H1 (cell line): ENCODE measurements at regions not wholly inside any gene's neighbourhood (a gene's known extent, or its start where the extent isn't known, plus 50 kb on each side); places are given as distances from the start of the nearest gene placed in this dataset.

Source experiments
- CTCF ChIA-PET: fragments of 300-600 bp; sonication (Branson Sonifier 250); formaldehyde crosslinking; loops from one replicate; lab custom pipeline; 2021; ENCODE audit not compliant: partially characterized antibody; lab: Charles Lee
- POLR2A ChIA-PET: fragments of 300-600 bp; sonication (Branson Sonifier 250); formaldehyde crosslinking; loops from one replicate; lab custom pipeline; 2021; ENCODE audit warnings: inconsistent platforms; ENCODE audit not compliant: partially characterized antibody; lab: Charles Lee
- DNase-seq, 2 experiments: peaks; one replicate each; pipeline versions ENCODE4 v3.0.0 to v3.0.0-alpha.2; 2010 to 2022; ENCODE audit warnings: low spot score in 2 of 2, low read depth in 1 of 2, mixed read lengths in 1 of 2
- FAIRE-seq: peaks from 2 replicates; lab custom pipeline; 2011; peaks lifted over from hg19 to GRCh38; lab: Jason Lieb, UNC
- H2AFZ ChIP-seq: 2 replicates; pipeline ENCODE4 v1.8.1; 2012; ENCODE audit warnings: low read length, inconsistent platforms
- H2AK5ac ChIP-seq: 2 replicates; pipeline ENCODE4 v1.6.1; 2013; ENCODE audit warnings: low read depth, low read length
- H2BK120ac ChIP-seq: replicated peaks from 2 replicates; pipeline ENCODE3; 2013; ENCODE audit warnings: low read depth, low read length, inconsistent platforms
- H2BK12ac ChIP-seq: 2 replicates; pipeline ENCODE4 v1.6.1; 2013; ENCODE audit warnings: low read depth, low read length
- H2BK15ac ChIP-seq: 2 replicates; pipeline ENCODE4 v1.6.1; 2013; ENCODE audit warnings: low read length
- H2BK20ac ChIP-seq: 2 replicates; pipeline ENCODE4 v1.6.1; 2013; ENCODE audit warnings: low read length
- H2BK5ac ChIP-seq: 2 replicates; pipeline ENCODE4 v1.6.1; 2013; ENCODE audit warnings: low read depth, low read length
- H3K14ac ChIP-seq: 2 replicates; pipeline ENCODE4 v1.6.1; 2013; ENCODE audit warnings: inconsistent platforms; ENCODE audit not compliant: insufficient read length
- H3K18ac ChIP-seq: 2 replicates; pipeline ENCODE4 v1.6.1; 2013; ENCODE audit warnings: low read length; ENCODE audit errors: extremely low read depth
- H3K23ac ChIP-seq: 2 replicates; pipeline ENCODE4 v1.6.1; 2013; ENCODE audit warnings: inconsistent platforms; ENCODE audit not compliant: insufficient read length
- H3K23me2 ChIP-seq: 2 replicates; pipeline ENCODE4 v1.6.1; 2013; ENCODE audit warnings: low read depth, low read length
- H3K27ac ChIP-seq: 2 replicates; pipeline ENCODE4 v1.6.1; 2011; ENCODE audit warnings: low read depth, low read length, inconsistent platforms
- H3K27me3 ChIP-seq, 4 experiments: replicated peaks in 1 of 4; 1 replicate in 1 of 4; 2 replicates in 3 of 4; pipeline versions ENCODE4 v1.6.1 to v1.8.1; 2011 to 2013; ENCODE audit warnings: low read length in 3 of 4, mild to moderate bottlenecking in 3 of 4, inconsistent platforms in 2 of 4, mixed read lengths in 2 of 4, moderate library complexity in 1 of 4; ENCODE audit not compliant: control insufficient read depth in 3 of 4, insufficient read depth in 3 of 4; ENCODE audit errors: extremely low read depth in 1 of 4
- H3K36me3 ChIP-seq, 4 experiments: 2 replicates each; pipeline versions ENCODE4 v1.6.1 to v1.8.1; 2011 to 2013; ENCODE audit warnings: mild to moderate bottlenecking in 4 of 4, low read length in 3 of 4, moderate library complexity in 2 of 4, control low read depth in 1 of 4, inconsistent platforms in 1 of 4; ENCODE audit not compliant: insufficient read depth in 4 of 4, control insufficient read depth in 2 of 4
- H3K4ac ChIP-seq: replicated peaks from 2 replicates; pipeline ENCODE3; 2013; ENCODE audit warnings: low read length, low read depth, mixed read lengths, inconsistent platforms; ENCODE audit not compliant: insufficient read length
- H3K4me1 ChIP-seq, 4 experiments: replicated peaks in 1 of 4; 1 replicate in 1 of 4; 2 replicates in 3 of 4; pipeline versions ENCODE4 v1.6.1 to v1.8.1; 2011 to 2013; ENCODE audit warnings: low read length in 3 of 4, inconsistent platforms in 2 of 4, mixed read lengths in 1 of 4; ENCODE audit not compliant: insufficient read depth in 4 of 4, control insufficient read depth in 3 of 4
- H3K4me2 ChIP-seq, 2 experiments: 2 replicates each; pipeline versions ENCODE4 v1.6.1 to v1.8.1; 2011 to 2013; ENCODE audit warnings: low read depth in 2 of 2, low read length in 2 of 2, control low read depth in 1 of 2, inconsistent platforms in 1 of 2, mild to moderate bottlenecking in 1 of 2; ENCODE audit not compliant: insufficient read depth in 1 of 2
- H3K4me3 ChIP-seq, 4 experiments: fragments of 200-600, 300-600 bp in 1 of 4; sonication (generic), shearing (Covaris generic), sonication (Bioruptor Twin) in 1 of 4; 2 replicates each; pipeline versions ENCODE4 v1.5.1 to v1.8.1; 2011 to 2016; ENCODE audit warnings: low read length in 4 of 4, low read depth in 3 of 4, control low read depth in 2 of 4, inconsistent platforms in 2 of 4, mild to moderate bottlenecking in 2 of 4, mixed read lengths in 1 of 4, moderate library complexity in 1 of 4; ENCODE audit not compliant: insufficient read depth in 2 of 4; ENCODE audit errors: extremely low read depth in 1 of 4
- H3K56ac ChIP-seq: replicated peaks from 2 replicates; pipeline ENCODE3; 2013; ENCODE audit warnings: low read depth, mild to moderate bottlenecking, mixed read lengths, low read length, inconsistent platforms; ENCODE audit not compliant: insufficient read length
- H3K79me1 ChIP-seq: 2 replicates; pipeline ENCODE4 v1.6.1; 2013; ENCODE audit warnings: low read depth, low read length, control low read depth
- H3K79me2 ChIP-seq, 2 experiments: 2 replicates each; pipeline versions ENCODE4 v1.6.1 to v1.8.1; 2012 to 2013; ENCODE audit warnings: low read length in 2 of 2, mild to moderate bottlenecking in 2 of 2, inconsistent platforms in 1 of 2; ENCODE audit not compliant: insufficient read depth in 2 of 2, control insufficient read depth in 1 of 2
- H3K9ac ChIP-seq, 4 experiments: replicated peaks in 1 of 4; 1 replicate in 1 of 4; 2 replicates in 3 of 4; pipeline versions ENCODE4 v1.6.1 to v1.8.1; 2011 to 2013; ENCODE audit warnings: low read depth in 3 of 4, low read length in 3 of 4, control low read depth in 2 of 4, mild to moderate bottlenecking in 2 of 4, moderate library complexity in 2 of 4, inconsistent platforms in 1 of 4; ENCODE audit errors: extremely low read depth in 1 of 4
- H3K9me3 ChIP-seq, 2 experiments: 2 replicates each; pipeline versions ENCODE4 v1.6.1 to v1.8.1; 2012 to 2013; ENCODE audit warnings: mild to moderate bottlenecking in 2 of 2, moderate library complexity in 2 of 2, control low read depth in 1 of 2, inconsistent platforms in 1 of 2, low read depth in 1 of 2, low read length in 1 of 2, mixed read lengths in 1 of 2; ENCODE audit not compliant: insufficient read depth in 2 of 2
- H4K20me1 ChIP-seq, 2 experiments: replicated peaks in 1 of 2; 2 replicates each; pipeline versions ENCODE3 to v1.8.1; 2011 to 2013; ENCODE audit warnings: inconsistent platforms in 2 of 2, low read length in 2 of 2, mild to moderate bottlenecking in 1 of 2; ENCODE audit not compliant: insufficient read depth in 2 of 2, control insufficient read depth in 1 of 2
- H4K5ac ChIP-seq: 2 replicates; pipeline ENCODE4 v1.6.1; 2013; ENCODE audit warnings: low read length, low read depth, mixed read lengths, inconsistent platforms; ENCODE audit not compliant: insufficient read length
- H4K8ac ChIP-seq: 2 replicates; pipeline ENCODE4 v1.8.0; 2013; ENCODE audit warnings: mild to moderate bottlenecking, moderate library complexity, low read length, inconsistent platforms; ENCODE audit not compliant: insufficient read depth; ENCODE audit errors: extremely low read depth
- H4K91ac ChIP-seq: replicated peaks from 2 replicates; pipeline ENCODE3; 2013; ENCODE audit warnings: low read length, mixed read lengths, inconsistent platforms; ENCODE audit not compliant: insufficient read length
- EZH2 ChIP-seq: fragments of 200-600 bp; sonication (generic); IDR thresholded peaks from 2 replicates; pipeline ENCODE4 v1.7.1; 2012; ENCODE audit warnings: low read depth, mild to moderate bottlenecking, moderate library complexity, low read length, inconsistent platforms; ENCODE audit not compliant: severe bottlenecking
- TF ChIP-seq, protein P1 (sequence below): IDR thresholded peaks from 2 replicates; pipeline ENCODE4 v1.6.1; 2011; ENCODE audit warnings: low read length, improper control_type of control experiment
- TF ChIP-seq, protein P2 (sequence below): IDR thresholded peaks from 2 replicates; pipeline ENCODE4 v1.6.1; 2011; ENCODE audit warnings: low read depth, mild to moderate bottlenecking, low read length; ENCODE audit not compliant: insufficient read depth
- TF ChIP-seq, protein P3 (sequence below): IDR thresholded peaks from 2 replicates; pipeline ENCODE4 v1.6.1; 2012; ENCODE audit warnings: low read length, inconsistent platforms
- TF ChIP-seq, protein P4 (sequence below): IDR thresholded peaks from 2 replicates; pipeline ENCODE4 v1.6.1; 2012; ENCODE audit warnings: inconsistent platforms

DNA sequence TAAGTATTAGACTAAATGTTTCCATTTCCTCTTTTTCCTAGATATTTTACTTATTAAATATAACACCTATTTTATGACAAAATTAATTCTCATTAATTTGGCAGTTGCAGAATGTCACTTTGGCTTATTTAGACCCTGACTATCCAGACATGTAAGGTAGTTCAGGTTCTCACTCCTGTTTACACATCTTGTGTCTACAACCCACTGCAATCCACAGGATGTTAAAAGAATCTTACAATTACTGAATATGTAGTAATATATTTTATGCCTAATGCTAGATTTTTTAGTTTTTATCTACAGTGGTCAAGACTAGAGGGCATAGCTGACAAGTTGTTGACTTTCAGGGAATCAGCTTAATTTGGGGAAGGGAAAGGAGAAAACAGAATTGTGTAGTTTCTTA is 346.7 kb downstream of the USP25 start:
- Histone ChIP-seq H2BK120ac (no peak overlapping the region), H2AK5ac (no peak overlapping the region), H3K4ac (no peak overlapping the region), H3K14ac (no peak overlapping the region), H3K27me3 (no peaks in the 10 kb centered on the region), H3K79me2 (no peaks in the 10 kb centered on the region), H3K4me1 (no peaks in the 10 kb centered on the region), H4K20me1 (no peaks in the 10 kb centered on the region), H3K23ac (no peak overlapping the region), H3K9me3 (no peaks in the 10 kb centered on the region), H2AFZ (no peak overlapping the region), H4K91ac (no peak overlapping the region), H2BK20ac (no peak overlapping the region), H3K27ac (no peak overlapping the region), H3K56ac (no peak overlapping the region), H3K36me3 (no peaks in the 10 kb centered on the region), H4K5ac (no peak overlapping the region), H3K9ac (no peak overlapping the region), H2BK15ac (no peak overlapping the region), H3K18ac (no peak overlapping the region), H4K8ac (no peak overlapping the region), H3K4me2 (no peak overlapping the region), H3K23me2 (no peaks in the 10 kb centered on the region), H3K79me1 (no peaks in the 10 kb centered on the region), H3K4me3 (no peak overlapping the region), H2BK12ac (no peak overlapping the region), H2BK5ac (no peak overlapping the region)
- DNase-seq (no peak), FAIRE-seq (no peak)
- CTCF ChIA-PET: no interaction called here
- POLR2A ChIA-PET: no interaction called here
- TF ChIP-seq, protein P1, sequence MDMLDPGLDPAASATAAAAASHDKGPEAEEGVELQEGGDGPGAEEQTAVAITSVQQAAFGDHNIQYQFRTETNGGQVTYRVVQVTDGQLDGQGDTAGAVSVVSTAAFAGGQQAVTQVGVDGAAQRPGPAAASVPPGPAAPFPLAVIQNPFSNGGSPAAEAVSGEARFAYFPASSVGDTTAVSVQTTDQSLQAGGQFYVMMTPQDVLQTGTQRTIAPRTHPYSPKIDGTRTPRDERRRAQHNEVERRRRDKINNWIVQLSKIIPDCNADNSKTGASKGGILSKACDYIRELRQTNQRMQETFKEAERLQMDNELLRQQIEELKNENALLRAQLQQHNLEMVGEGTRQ: no peak
- no peak for TF ChIP-seq EZH2
- TF ChIP-seq, protein P2, sequence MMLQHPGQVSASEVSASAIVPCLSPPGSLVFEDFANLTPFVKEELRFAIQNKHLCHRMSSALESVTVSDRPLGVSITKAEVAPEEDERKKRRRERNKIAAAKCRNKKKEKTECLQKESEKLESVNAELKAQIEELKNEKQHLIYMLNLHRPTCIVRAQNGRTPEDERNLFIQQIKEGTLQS: no peak
- TF ChIP-seq, protein P3, sequence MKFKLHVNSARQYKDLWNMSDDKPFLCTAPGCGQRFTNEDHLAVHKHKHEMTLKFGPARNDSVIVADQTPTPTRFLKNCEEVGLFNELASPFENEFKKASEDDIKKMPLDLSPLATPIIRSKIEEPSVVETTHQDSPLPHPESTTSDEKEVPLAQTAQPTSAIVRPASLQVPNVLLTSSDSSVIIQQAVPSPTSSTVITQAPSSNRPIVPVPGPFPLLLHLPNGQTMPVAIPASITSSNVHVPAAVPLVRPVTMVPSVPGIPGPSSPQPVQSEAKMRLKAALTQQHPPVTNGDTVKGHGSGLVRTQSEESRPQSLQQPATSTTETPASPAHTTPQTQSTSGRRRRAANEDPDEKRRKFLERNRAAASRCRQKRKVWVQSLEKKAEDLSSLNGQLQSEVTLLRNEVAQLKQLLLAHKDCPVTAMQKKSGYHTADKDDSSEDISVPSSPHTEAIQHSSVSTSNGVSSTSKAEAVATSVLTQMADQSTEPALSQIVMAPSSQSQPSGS: no peak
- TF ChIP-seq, protein P4, sequence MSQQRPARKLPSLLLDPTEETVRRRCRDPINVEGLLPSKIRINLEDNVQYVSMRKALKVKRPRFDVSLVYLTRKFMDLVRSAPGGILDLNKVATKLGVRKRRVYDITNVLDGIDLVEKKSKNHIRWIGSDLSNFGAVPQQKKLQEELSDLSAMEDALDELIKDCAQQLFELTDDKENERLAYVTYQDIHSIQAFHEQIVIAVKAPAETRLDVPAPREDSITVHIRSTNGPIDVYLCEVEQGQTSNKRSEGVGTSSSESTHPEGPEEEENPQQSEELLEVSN: no peak
